ENCODE measurements at regions not wholly inside any gene's neighbourhood (a gene's known extent, or its start where the extent isn't known, plus 50 kb on each side); places are given as distances from the start of the nearest gene placed in this dataset.

DNA sequence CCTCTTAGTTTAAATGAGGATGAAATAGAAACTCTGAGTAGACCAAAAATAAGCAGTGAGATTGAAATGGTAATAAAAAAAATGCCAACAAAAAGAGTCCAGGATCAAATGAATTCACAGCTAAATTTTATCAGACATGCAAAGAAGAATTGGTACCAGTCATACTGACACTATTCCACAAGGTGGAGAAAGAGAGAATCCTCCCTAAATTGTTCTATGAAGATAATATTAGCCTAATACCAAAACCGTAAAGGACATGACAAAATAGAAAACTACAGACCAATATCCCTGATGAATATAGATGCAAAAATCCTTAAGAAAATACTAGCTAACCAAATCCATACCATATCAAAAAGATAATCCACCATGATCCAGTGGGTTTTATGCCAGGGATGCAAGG lies 169.8 kb upstream of the CHORDC1 start:
- POLR2A ChIA-PET = no interaction called here
- H3K9me3 Mint-ChIP-seq = peaks cover 0 to 3% (median 0%) of the 10 kb centered on the region in 5 donors
- H3K36me3 ChIP-seq (ENCODE audit: insufficient read depth, low read length) = no peaks in the 10 kb centered on the region
- CTCF ChIA-PET = no interaction called here
- no peaks in the 10 kb centered on the region for H3K9me3 ChIP-seq (ENCODE audit: low read length)
- no peak for DNase-seq
- peaks cover 0 to 2% of the 10 kb centered on the region in 2 donors for H3K27me3 Mint-ChIP-seq
- H3K27ac ChIP-seq (ENCODE audit: low read depth, low read length) = no peak overlapping the region
- no peak overlapping the region for H3K27ac Mint-ChIP-seq
- no peaks in the 10 kb centered on the region for H3K4me1 Mint-ChIP-seq
- no peak overlapping the region for H3K4me3 Mint-ChIP-seq
- H3K36me3 Mint-ChIP-seq = no peaks in the 10 kb centered on the region
- no peaks in the 10 kb centered on the region for H3K27me3 ChIP-seq (ENCODE audit: insufficient read depth, low read length, poor library complexity, severe bottlenecking)
- no peak overlapping the region for H3K4me3 ChIP-seq (ENCODE audit: low read length)
- no peaks in the 10 kb centered on the region for H3K4me1 ChIP-seq (ENCODE audit: insufficient read depth, low read length)

GRCh38 chr11:90391756-90392155 lies 168.9 kb upstream of the CHORDC1 start:
- Histone ChIP-seq H3K27me3 (ENCODE audit: insufficient read depth, low read length, poor library complexity, severe bottlenecking) (no peaks in the 10 kb centered on the region), H3K9me3 (ENCODE audit: low read length) (no peaks in the 10 kb centered on the region), H3K36me3 (ENCODE audit: insufficient read depth, low read length) (no peaks in the 10 kb centered on the region), H3K4me3 (ENCODE audit: low read length) (no peak overlapping the region), H3K27ac (ENCODE audit: low read depth, low read length) (no peak overlapping the region), H3K4me1 (ENCODE audit: insufficient read depth, low read length) (no peaks in the 10 kb centered on the region)
- H3K4me3 Mint-ChIP-seq = no peak overlapping the region
- no peaks in the 10 kb centered on the region for H3K36me3 Mint-ChIP-seq
- ChIA-PET CTCF (no interaction called here), POLR2A (no interaction called here)
- peaks cover 0 to 3% (median 0%) of the 10 kb centered on the region in 5 donors for H3K9me3 Mint-ChIP-seq
- no peaks in the 10 kb centered on the region for H3K4me1 Mint-ChIP-seq
- peaks cover 0 to 2% of the 10 kb centered on the region in 2 donors for H3K27me3 Mint-ChIP-seq
- H3K27ac Mint-ChIP-seq = no peak overlapping the region
- DNase-seq = no peak

DNA sequence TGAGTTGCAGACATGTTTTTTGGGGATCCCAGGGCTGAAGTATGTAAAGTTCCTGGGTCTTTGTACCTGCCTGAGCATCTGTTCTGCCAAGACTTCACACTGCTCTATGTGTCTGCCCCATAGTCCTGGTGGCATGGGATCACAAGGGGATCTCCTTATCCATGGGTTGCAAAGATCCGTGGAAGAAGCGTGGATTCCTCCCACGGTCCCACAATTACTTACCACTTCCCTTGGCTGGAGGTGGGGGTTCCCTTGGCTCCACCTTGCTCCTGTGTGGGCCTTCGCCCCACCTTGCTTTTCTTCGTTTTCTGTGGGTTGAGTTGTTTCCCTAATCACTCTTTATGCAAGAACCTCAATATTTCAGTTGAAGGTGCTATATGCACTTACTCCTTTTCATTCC lies 157.4 kb upstream of the CHORDC1 start:
- POLR2A ChIA-PET = no interaction called here
- H3K4me3 Mint-ChIP-seq = no peak overlapping the region
- H3K9me3 Mint-ChIP-seq = peaks cover 0 to 3% (median 0%) of the 10 kb centered on the region in 5 donors
- no peak for DNase-seq
- no peaks in the 10 kb centered on the region for H3K9me3 ChIP-seq (ENCODE audit: low read length)
- H3K4me1 Mint-ChIP-seq = no peaks in the 10 kb centered on the region
- H3K36me3 ChIP-seq (ENCODE audit: insufficient read depth, low read length) = no peaks in the 10 kb centered on the region
- no peaks in the 10 kb centered on the region for H3K4me1 ChIP-seq (ENCODE audit: insufficient read depth, low read length)
- CTCF ChIA-PET = no interaction called here
- H3K27me3 Mint-ChIP-seq = no peaks in the 10 kb centered on the region
- no peak overlapping the region for H3K27ac Mint-ChIP-seq
- no peaks in the 10 kb centered on the region for H3K36me3 Mint-ChIP-seq
- H3K27ac ChIP-seq (ENCODE audit: low read depth, low read length) = no peak overlapping the region
- no peak overlapping the region for H3K4me3 ChIP-seq (ENCODE audit: low read length)
- H3K27me3 ChIP-seq (ENCODE audit: insufficient read depth, low read length, poor library complexity, severe bottlenecking) = no peaks in the 10 kb centered on the region

DNA sequence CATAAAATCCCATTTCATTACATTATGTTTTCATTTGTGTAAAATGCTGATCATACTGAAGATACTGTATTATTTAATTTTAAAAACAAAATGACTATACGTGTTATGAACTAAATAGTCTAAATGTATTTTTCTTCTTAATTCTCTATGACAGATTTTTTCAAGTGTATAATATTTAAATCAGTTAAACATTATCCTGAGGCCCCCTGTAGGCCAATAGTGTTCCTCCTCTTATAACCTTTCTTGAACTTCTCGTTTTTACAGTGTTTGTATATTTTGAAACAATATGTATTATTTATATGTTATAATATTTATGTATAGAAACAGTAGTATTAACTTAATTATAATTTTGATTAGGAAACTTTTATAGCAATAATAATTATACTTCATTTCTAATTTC lies 151.1 kb upstream of the CHORDC1 start:
- H3K4me1 Mint-ChIP-seq = no peaks in the 10 kb centered on the region
- no peak overlapping the region for H3K4me3 Mint-ChIP-seq

GRCh38 chr11:90364527-90364926 lies 141.7 kb upstream of the CHORDC1 start:
- CTCF ChIA-PET = no interaction called here
- no peak overlapping the region for H3K4me3 ChIP-seq (ENCODE audit: low read length)
- Mint-ChIP-seq H3K36me3 (no peaks in the 10 kb centered on the region), H3K4me1 (no peaks in the 10 kb centered on the region), H3K27me3 (peaks cover 0 to 3% of the 10 kb centered on the region in 2 donors), H3K27ac (no peak overlapping the region), H3K9me3 (peaks cover 0 to 4% (median 0%) of the 10 kb centered on the region in 5 donors), H3K4me3 (no peak overlapping the region)
- DNase-seq = no peak
- POLR2A ChIA-PET = no interaction called here
- H3K27ac ChIP-seq (ENCODE audit: low read depth, low read length) = no peak overlapping the region
- H3K27me3 ChIP-seq (ENCODE audit: insufficient read depth, low read length, poor library complexity, severe bottlenecking) = no peaks in the 10 kb centered on the region
- no peaks in the 10 kb centered on the region for H3K9me3 ChIP-seq (ENCODE audit: low read length)
- H3K4me1 ChIP-seq (ENCODE audit: insufficient read depth, low read length) = no peaks in the 10 kb centered on the region
- H3K36me3 ChIP-seq (ENCODE audit: insufficient read depth, low read length) = no peaks in the 10 kb centered on the region

More for the DNA sequence above, 151.1 kb upstream of the CHORDC1 start:
- Histone ChIP-seq H3K4me1 (ENCODE audit: insufficient read depth, low read length) (no peaks in the 10 kb centered on the region), H3K27ac (ENCODE audit: low read depth, low read length) (no peak overlapping the region), H3K9me3 (ENCODE audit: low read length) (no peaks in the 10 kb centered on the region), H3K4me3 (ENCODE audit: low read length) (no peak overlapping the region), H3K27me3 (ENCODE audit: insufficient read depth, low read length, poor library complexity, severe bottlenecking) (no peaks in the 10 kb centered on the region), H3K36me3 (ENCODE audit: insufficient read depth, low read length) (no peaks in the 10 kb centered on the region)
- H3K27me3 Mint-ChIP-seq = no peaks in the 10 kb centered on the region
- DNase-seq = no peak
- H3K36me3 Mint-ChIP-seq = no peaks in the 10 kb centered on the region
- peaks cover 0 to 3% (median 0%) of the 10 kb centered on the region in 5 donors for H3K9me3 Mint-ChIP-seq
- ChIA-PET POLR2A (no interaction called here), CTCF (no interaction called here)
- no peak overlapping the region for H3K27ac Mint-ChIP-seq

- Mint-ChIP-seq H3K27me3 (peaks cover 0 to 3% of the 10 kb centered on the region in 2 donors), H3K27ac (no peak overlapping the region), H3K9me3 (peaks cover 0 to 2% (median 0%) of the 10 kb centered on the region in 5 donors), H3K4me3 (no peak overlapping the region), H3K4me1 (no peaks in the 10 kb centered on the region), H3K36me3 (no peaks in the 10 kb centered on the region)
- Histone ChIP-seq H3K4me1 (ENCODE audit: insufficient read depth, low read length) (no peaks in the 10 kb centered on the region), H3K27ac (ENCODE audit: low read depth, low read length) (no peak overlapping the region), H3K27me3 (ENCODE audit: insufficient read depth, low read length, poor library complexity, severe bottlenecking) (no peaks in the 10 kb centered on the region), H3K4me3 (ENCODE audit: low read length) (no peak overlapping the region), H3K9me3 (ENCODE audit: low read length) (no peaks in the 10 kb centered on the region), H3K36me3 (ENCODE audit: insufficient read depth, low read length) (no peaks in the 10 kb centered on the region)
- ChIA-PET CTCF (no interaction called here), POLR2A (no interaction called here)
- DNase-seq = no peak
Observed at GRCh38 chr11:90363739-90364138, 140.9 kb upstream of the CHORDC1 start.

DNA sequence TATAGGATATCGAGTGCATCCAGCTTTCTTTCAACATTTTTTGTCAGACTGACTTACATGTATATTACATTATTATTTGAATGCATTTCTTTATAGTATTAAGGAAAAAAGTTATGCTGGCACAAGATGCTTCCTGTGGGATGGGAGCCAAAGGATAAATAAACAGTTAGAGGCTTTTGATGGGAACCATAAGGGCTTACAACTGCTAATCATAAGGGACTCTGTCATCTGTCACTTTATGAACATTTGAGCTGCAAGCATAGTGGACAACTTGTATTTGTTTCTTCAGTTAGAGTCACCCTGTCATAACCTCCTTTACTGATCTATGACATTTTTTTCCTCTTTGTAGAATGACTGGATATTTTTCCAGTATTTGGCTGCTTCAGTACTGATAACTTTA lies 132.4 kb upstream of the CHORDC1 start:
- DNase-seq = no peak
- H3K27me3 ChIP-seq (ENCODE audit: insufficient read depth, low read length, poor library complexity, severe bottlenecking) = no peaks in the 10 kb centered on the region
- Mint-ChIP-seq H3K27ac (no peak overlapping the region), H3K4me1 (no peaks in the 10 kb centered on the region), H3K9me3 (peaks cover 0 to 2% (median 0%) of the 10 kb centered on the region in 5 donors), H3K36me3 (no peaks in the 10 kb centered on the region), H3K27me3 (peaks cover 2 to 3% of the 10 kb centered on the region in 2 donors), H3K4me3 (no peak overlapping the region)
- POLR2A ChIA-PET = no interaction called here
- no peak overlapping the region for H3K4me3 ChIP-seq (ENCODE audit: low read length)
- no peak overlapping the region for H3K27ac ChIP-seq (ENCODE audit: low read depth, low read length)
- no peaks in the 10 kb centered on the region for H3K4me1 ChIP-seq (ENCODE audit: insufficient read depth, low read length)
- H3K36me3 ChIP-seq (ENCODE audit: insufficient read depth, low read length) = no peaks in the 10 kb centered on the region
- H3K9me3 ChIP-seq (ENCODE audit: low read length) = no peaks in the 10 kb centered on the region
- CTCF ChIA-PET = no interaction called here

DNA sequence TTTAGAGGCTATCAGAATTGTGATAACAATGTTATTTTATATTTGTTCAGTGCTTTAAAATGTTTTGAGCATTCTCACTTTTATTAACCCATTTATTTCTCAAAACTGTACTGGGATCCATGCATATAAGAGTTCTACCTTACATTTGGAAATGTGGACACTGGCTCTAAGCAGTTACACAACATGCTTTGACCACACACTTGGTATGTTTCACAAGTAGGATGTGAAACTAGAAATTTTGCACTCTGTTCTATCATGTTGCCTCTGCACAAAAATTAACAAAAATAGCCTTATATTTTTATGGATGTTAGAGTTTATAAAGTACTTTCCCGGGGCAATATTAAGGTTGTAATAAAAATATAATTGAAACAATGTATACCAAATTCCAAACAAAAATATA lies 126.9 kb upstream of the CHORDC1 start:
- POLR2A ChIA-PET = no interaction called here
- Histone ChIP-seq H3K36me3 (ENCODE audit: insufficient read depth, low read length) (no peaks in the 10 kb centered on the region), H3K4me3 (ENCODE audit: low read length) (no peak overlapping the region), H3K27ac (ENCODE audit: low read depth, low read length) (no peak overlapping the region), H3K9me3 (ENCODE audit: low read length) (no peaks in the 10 kb centered on the region), H3K27me3 (ENCODE audit: insufficient read depth, low read length, poor library complexity, severe bottlenecking) (no peaks in the 10 kb centered on the region), H3K4me1 (ENCODE audit: insufficient read depth, low read length) (no peaks in the 10 kb centered on the region)
- DNase-seq = no peak
- CTCF ChIA-PET = no interaction called here
- Mint-ChIP-seq H3K36me3 (no peaks in the 10 kb centered on the region), H3K27me3 (peaks cover 2 to 3% of the 10 kb centered on the region in 2 donors), H3K4me3 (no peak overlapping the region), H3K9me3 (no peaks in the 10 kb centered on the region), H3K27ac (no peak overlapping the region), H3K4me1 (no peaks in the 10 kb centered on the region)

- H3K4me3 Mint-ChIP-seq = no peak overlapping the region
- H3K27me3 Mint-ChIP-seq = peaks cover 1 to 4% of the 10 kb centered on the region in 2 donors
- Histone ChIP-seq H3K9me3 (ENCODE audit: low read length) (no peaks in the 10 kb centered on the region), H3K4me1 (ENCODE audit: insufficient read depth, low read length) (no peaks in the 10 kb centered on the region), H3K4me3 (ENCODE audit: low read length) (no peak overlapping the region), H3K27me3 (ENCODE audit: insufficient read depth, low read length, poor library complexity, severe bottlenecking) (no peaks in the 10 kb centered on the region), H3K27ac (ENCODE audit: low read depth, low read length) (no peak overlapping the region), H3K36me3 (ENCODE audit: insufficient read depth, low read length) (no peaks in the 10 kb centered on the region)
- POLR2A ChIA-PET = no interaction called here
- peaks cover 0 to 2% (median 0%) of the 10 kb centered on the region in 3 donors for H3K36me3 Mint-ChIP-seq
- CTCF ChIA-PET = no interaction called here
- no peak overlapping the region for H3K27ac Mint-ChIP-seq
- no peaks in the 10 kb centered on the region for H3K4me1 Mint-ChIP-seq
- peaks cover 0 to 2% (median 0%) of the 10 kb centered on the region in 5 donors for H3K9me3 Mint-ChIP-seq
- no peak for DNase-seq
Observed at GRCh38 chr11:90344546-90344945, 121.7 kb upstream of the CHORDC1 start.

All from CD8-positive, alpha-beta memory T cell (primary cell).